Mesendoderm (in vitro differentiated cells): ENCODE measurements at regions not wholly inside any gene's neighbourhood (a gene's known extent, or its start where the extent isn't known, plus 50 kb on each side); places are given as distances from the start of the nearest gene placed in this dataset.

Source experiments
- DNase-seq: peaks from one replicate; pipeline ENCODE4 v3.0.0; 2013
- H2AK5ac ChIP-seq: 2 replicates; pipeline ENCODE4 v1.6.1; 2013; ENCODE audit warnings: low read length, inconsistent platforms
- H2BK120ac ChIP-seq: 2 replicates; pipeline ENCODE4 v1.6.1; 2013; ENCODE audit warnings: low read depth, mild to moderate bottlenecking, low read length, moderate library complexity, mixed read lengths
- H2BK15ac ChIP-seq: replicated peaks from 2 replicates; pipeline ENCODE4 v1.6.1; 2013; ENCODE audit warnings: low read depth, mild to moderate bottlenecking, moderate library complexity
- H2BK5ac ChIP-seq: 2 replicates; pipeline ENCODE4 v1.6.1; 2013; ENCODE audit warnings: low read length, inconsistent platforms
- H3K18ac ChIP-seq: 2 replicates; pipeline ENCODE4 v1.6.1; 2013; ENCODE audit warnings: mild to moderate bottlenecking, low read length, mixed read lengths
- H3K23ac ChIP-seq: one replicate; pipeline ENCODE4 v1.6.1; 2013; ENCODE audit warnings: low read length
- H3K27ac ChIP-seq: 2 replicates; pipeline ENCODE4 v1.5.1; 2013; ENCODE audit warnings: low read depth, mild to moderate bottlenecking, inconsistent platforms, low read length, moderate library complexity
- H3K27me3 ChIP-seq: 2 replicates; pipeline ENCODE4 v1.6.1; 2013; ENCODE audit warnings: low read length, control low read depth, mild to moderate bottlenecking, inconsistent platforms; ENCODE audit not compliant: insufficient read depth, poor library complexity
- H3K36me3 ChIP-seq: 2 replicates; pipeline ENCODE4 v1.6.1; 2013; ENCODE audit warnings: low read length, inconsistent platforms; ENCODE audit not compliant: control insufficient read depth, insufficient read depth
- H3K4ac ChIP-seq: one replicate; pipeline ENCODE4 v1.6.1; 2013; ENCODE audit warnings: low read depth, mild to moderate bottlenecking, low read length, moderate library complexity
- H3K4me1 ChIP-seq: 2 replicates; pipeline ENCODE4 v1.6.1; 2013; ENCODE audit warnings: low read depth, low read length, inconsistent platforms; ENCODE audit not compliant: control insufficient read depth
- H3K4me2 ChIP-seq: 2 replicates; pipeline ENCODE4 v1.6.1; 2013; ENCODE audit warnings: low read length
- H3K4me3 ChIP-seq: 2 replicates; pipeline ENCODE4 v1.5.1; 2013; ENCODE audit warnings: mild to moderate bottlenecking, low read length
- H3K56ac ChIP-seq: one replicate; pipeline ENCODE4 v1.6.1; 2013; ENCODE audit warnings: low read length
- H3K79me1 ChIP-seq: 2 replicates; pipeline ENCODE4 v1.6.1; 2013; ENCODE audit warnings: low read length, inconsistent platforms
- H3K79me2 ChIP-seq: 2 replicates; pipeline ENCODE4 v1.6.1; 2013; ENCODE audit warnings: mild to moderate bottlenecking, low read length; ENCODE audit not compliant: control insufficient read depth, insufficient read depth
- H3K9ac ChIP-seq: 2 replicates; pipeline ENCODE4 v1.6.1; 2013; ENCODE audit warnings: low read length, inconsistent platforms
- H4K5ac ChIP-seq: one replicate; pipeline ENCODE4 v1.6.1; 2013; ENCODE audit warnings: low read length
- H4K8ac ChIP-seq: one replicate; pipeline ENCODE4 v1.6.1; 2013; ENCODE audit warnings: low read depth, mild to moderate bottlenecking, control low read depth, low read length, moderate library complexity
- WGBS: extraction: QIAGEN DNeasy Blood & Tissue Kit; methylation state at CpG from one replicate; pipeline ENCODE4 v1.1.7; 2013; ENCODE audit warnings: low lambda C conversion rate, missing lambda C conversion rate; ENCODE audit not compliant: insufficient coverage; ENCODE audit errors: extremely low coverage; 5-methylcytosine and 5-hydroxymethylcytosine counted together

DNA sequence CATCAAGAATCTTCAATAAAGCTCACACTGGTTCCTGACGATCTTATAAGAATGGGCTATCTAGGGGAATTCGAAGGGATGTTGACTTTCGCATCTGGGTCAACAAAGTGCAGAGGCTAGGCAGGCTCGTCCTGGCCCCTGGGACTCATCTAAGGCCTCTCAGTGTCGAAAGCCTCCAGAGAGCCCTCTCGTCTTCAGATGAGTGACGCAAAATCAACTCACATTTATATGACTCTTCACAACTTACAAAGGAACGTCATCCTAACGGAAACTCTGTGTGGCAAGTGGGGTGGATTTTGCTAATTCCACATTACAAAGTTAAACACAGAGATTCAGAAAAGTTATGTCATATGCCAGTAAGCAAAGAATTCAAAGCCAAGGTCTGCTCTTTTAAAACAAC is 270.5 kb upstream of the EXOC2 start:
- no peaks in the 10 kb centered on the region for H3K79me2 ChIP-seq
- H3K4me3 ChIP-seq: no peak overlapping the region
- no peak overlapping the region for H3K23ac ChIP-seq
- no peak overlapping the region for H2AK5ac ChIP-seq
- no peak overlapping the region for H4K5ac ChIP-seq
- H3K9ac ChIP-seq: no peak overlapping the region
- no peaks in the 10 kb centered on the region for H3K79me1 ChIP-seq
- no peak overlapping the region for H2BK5ac ChIP-seq
- WGBS: no CpG with 5 or more reads among the region's 9 CpGs
- no peak for DNase-seq
- H3K18ac ChIP-seq: no peak overlapping the region
- no peak overlapping the region for H2BK15ac ChIP-seq
- H3K4me2 ChIP-seq: no peak overlapping the region
- H4K8ac ChIP-seq: no peak overlapping the region
- H3K27ac ChIP-seq: no peak overlapping the region
- no peak overlapping the region for H3K4ac ChIP-seq
- H3K4me1 ChIP-seq: no peaks in the 10 kb centered on the region
- no peak overlapping the region for H3K56ac ChIP-seq
- no peak overlapping the region for H2BK120ac ChIP-seq
- no peaks in the 10 kb centered on the region for H3K27me3 ChIP-seq
- no peaks in the 10 kb centered on the region for H3K36me3 ChIP-seq

- Histone ChIP-seq H3K4me2 (no peak overlapping the region), H2BK5ac (no peak overlapping the region), H4K8ac (no peak overlapping the region), H3K4me1 (no peaks in the 10 kb centered on the region), H3K79me2 (no peaks in the 10 kb centered on the region), H3K56ac (no peak overlapping the region), H3K23ac (no peak overlapping the region), H3K27ac (no peak overlapping the region), H3K4ac (no peak overlapping the region), H4K5ac (no peak overlapping the region), H2BK15ac (no peak overlapping the region), H2AK5ac (no peak overlapping the region), H3K9ac (no peak overlapping the region), H3K79me1 (no peaks in the 10 kb centered on the region), H3K36me3 (no peaks in the 10 kb centered on the region), H2BK120ac (no peak overlapping the region), H3K27me3 (no peaks in the 10 kb centered on the region), H3K18ac (no peak overlapping the region), H3K4me3 (no peak overlapping the region)
- no peak for DNase-seq
- WGBS: no CpG with 5 or more reads among the region's 10 CpGs
Observed at GRCh38 chr6:961407-961960, 268.5 kb upstream of the EXOC2 start.

DNA sequence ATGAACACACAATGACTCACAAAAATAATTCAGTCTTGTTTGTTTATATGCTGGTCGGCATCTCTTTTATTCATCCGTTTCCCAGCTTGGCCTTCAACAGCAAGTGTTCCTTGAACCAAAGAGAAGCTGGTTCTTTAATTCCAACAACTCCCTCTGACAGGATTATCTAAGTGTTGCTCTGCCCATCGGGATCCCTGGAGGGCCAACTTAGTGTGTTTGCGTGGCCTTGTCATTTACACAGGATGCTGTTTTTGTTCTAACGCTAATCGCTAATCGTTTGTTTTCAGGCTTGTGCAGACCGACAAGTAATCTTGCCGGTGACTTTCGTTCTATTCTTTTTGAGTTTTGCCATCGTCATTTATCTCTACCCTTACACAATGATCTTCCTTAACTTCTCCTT is 267.4 kb upstream of the EXOC2 start:
- H2BK120ac ChIP-seq: no peak overlapping the region
- H3K4me1 ChIP-seq: no peaks in the 10 kb centered on the region
- WGBS: no CpG with 5 or more reads among the region's 11 CpGs
- no peak overlapping the region for H3K4me2 ChIP-seq
- H3K18ac ChIP-seq: no peak overlapping the region
- no peak overlapping the region for H2AK5ac ChIP-seq
- no peak overlapping the region for H3K4ac ChIP-seq
- no peaks in the 10 kb centered on the region for H3K36me3 ChIP-seq
- H3K79me1 ChIP-seq: no peaks in the 10 kb centered on the region
- no peak overlapping the region for H4K5ac ChIP-seq
- no peaks in the 10 kb centered on the region for H3K27me3 ChIP-seq
- no peaks in the 10 kb centered on the region for H3K79me2 ChIP-seq
- no peak for DNase-seq
- H2BK5ac ChIP-seq: no peak overlapping the region
- H3K9ac ChIP-seq: no peak overlapping the region
- no peak overlapping the region for H3K27ac ChIP-seq
- H4K8ac ChIP-seq: no peak overlapping the region
- H3K4me3 ChIP-seq: no peak overlapping the region
- no peak overlapping the region for H3K23ac ChIP-seq
- H2BK15ac ChIP-seq: no peak overlapping the region
- no peak overlapping the region for H3K56ac ChIP-seq

DNA sequence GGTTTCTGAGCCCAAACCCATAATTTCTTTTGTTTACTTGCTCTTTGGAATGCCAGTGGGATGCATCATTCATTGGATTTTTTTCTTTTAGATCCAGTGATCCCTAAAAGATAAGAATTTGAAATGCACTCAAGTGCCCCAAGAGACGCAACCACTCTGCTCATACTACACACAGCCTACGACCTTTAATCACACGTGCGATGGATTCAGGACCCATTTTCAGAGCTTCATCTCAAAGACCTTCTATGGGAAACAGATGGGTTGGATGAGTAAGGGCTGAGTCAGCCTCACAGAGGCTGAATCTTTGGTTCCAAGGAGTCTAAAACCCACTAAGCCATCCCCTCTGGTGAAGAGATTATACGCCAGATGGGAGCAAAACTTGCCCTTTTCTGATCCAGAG is 265.5 kb upstream of the EXOC2 start:
- H3K27me3 ChIP-seq: no peaks in the 10 kb centered on the region
- no peak overlapping the region for H2BK15ac ChIP-seq
- H3K23ac ChIP-seq: no peak overlapping the region
- no peaks in the 10 kb centered on the region for H3K79me1 ChIP-seq
- H4K5ac ChIP-seq: no peak overlapping the region
- H3K4me1 ChIP-seq: no peaks in the 10 kb centered on the region
- H3K18ac ChIP-seq: no peak overlapping the region
- no CpG with 5 or more reads among the region's 5 CpGs for WGBS
- no peak overlapping the region for H3K4ac ChIP-seq
- no peak overlapping the region for H3K56ac ChIP-seq
- no peak overlapping the region for H3K9ac ChIP-seq
- no peaks in the 10 kb centered on the region for H3K79me2 ChIP-seq
- no peak overlapping the region for H4K8ac ChIP-seq
- H3K4me2 ChIP-seq: no peak overlapping the region
- peak; percentile 26 for DNase-seq
- no peaks in the 10 kb centered on the region for H3K36me3 ChIP-seq
- H2AK5ac ChIP-seq: no peak overlapping the region
- no peak overlapping the region for H2BK120ac ChIP-seq
- H3K27ac ChIP-seq: no peak overlapping the region
- no peak overlapping the region for H2BK5ac ChIP-seq
- H3K4me3 ChIP-seq: no peak overlapping the region

- H2AK5ac ChIP-seq: no peak overlapping the region
- H2BK120ac ChIP-seq: no peak overlapping the region
- no peak overlapping the region for H3K27ac ChIP-seq
- H3K4me1 ChIP-seq: no peaks in the 10 kb centered on the region
- H3K36me3 ChIP-seq: no peaks in the 10 kb centered on the region
- H3K79me2 ChIP-seq: no peaks in the 10 kb centered on the region
- H3K9ac ChIP-seq: no peak overlapping the region
- no peak overlapping the region for H3K56ac ChIP-seq
- H3K79me1 ChIP-seq: no peaks in the 10 kb centered on the region
- no peak overlapping the region for H2BK5ac ChIP-seq
- H3K4me2 ChIP-seq: no peak overlapping the region
- WGBS: no CpG with 5 or more reads among the region's 9 CpGs
- no peak for DNase-seq
- H4K5ac ChIP-seq: no peak overlapping the region
- no peak overlapping the region for H2BK15ac ChIP-seq
- no peak overlapping the region for H3K4me3 ChIP-seq
- H3K27me3 ChIP-seq: no peaks in the 10 kb centered on the region
- no peak overlapping the region for H3K23ac ChIP-seq
- H3K18ac ChIP-seq: no peak overlapping the region
- no peak overlapping the region for H3K4ac ChIP-seq
- no peak overlapping the region for H4K8ac ChIP-seq
Observed at GRCh38 chr6:951399-952181, 258.7 kb upstream of the EXOC2 start.
